Colonic mucosa (tissue), 4 donors: ENCODE measurements at regions not wholly inside any gene's neighbourhood (a gene's known extent, or its start where the extent isn't known, plus 50 kb on each side); places are given as distances from the start of the nearest gene placed in this dataset.
"Not testable (repeated sequence)": the region's sequence is repeated elsewhere in the genome, so short reads cannot be mapped to it uniquely, and the experiment has no call there.

Experiments used
- DNase-seq: peaks from one replicate; pipeline ENCODE4 v3.0.0-alpha.2; 2020
- H3K27ac ChIP-seq: fragments of 200-600 bp; one replicate; pipeline ENCODE4 v1.8.0; 2021
- H3K27me3 ChIP-seq: fragments of 200-600 bp; one replicate; pipeline ENCODE4 v1.8.0; 2021
- H3K36me3 ChIP-seq: fragments of 200-600 bp; one replicate; pipeline ENCODE4 v1.8.0; 2021
- H3K4me1 ChIP-seq: fragments of 200-600 bp; one replicate; pipeline ENCODE4 v1.8.0; 2021; ENCODE audit warnings: mild to moderate bottlenecking
- H3K4me3 ChIP-seq: fragments of 200-600 bp; one replicate; pipeline ENCODE4 v1.8.0; 2021
- H3K9ac ChIP-seq, 2 donors: one replicate each; pipeline ENCODE4 v1.7.0; 2013; ENCODE audit warnings: control low read depth in 2 of 2, low read depth in 2 of 2, low read length in 2 of 2
- H3K9me3 ChIP-seq: fragments of 200-600 bp; one replicate; pipeline ENCODE4 v1.8.0; 2021
- CTCF ChIP-seq: fragments of 200-600 bp; IDR thresholded peaks from one replicate; pipeline ENCODE4 v1.8.0; 2022; ENCODE audit warnings: antibody characterized with exemption, mild to moderate bottlenecking
- intact Hi-C: fragments of 100-400 bp; cut with DNase I; formaldehyde crosslinking; loops from one replicate; pipeline ENCODE4 v1.14.1; 2022
- donor health status: healthy.
- donor health status: DM: no; HTN: no; CAD: no.
- donor health status: DM: no; HTN: no; CAD: no.

DNA sequence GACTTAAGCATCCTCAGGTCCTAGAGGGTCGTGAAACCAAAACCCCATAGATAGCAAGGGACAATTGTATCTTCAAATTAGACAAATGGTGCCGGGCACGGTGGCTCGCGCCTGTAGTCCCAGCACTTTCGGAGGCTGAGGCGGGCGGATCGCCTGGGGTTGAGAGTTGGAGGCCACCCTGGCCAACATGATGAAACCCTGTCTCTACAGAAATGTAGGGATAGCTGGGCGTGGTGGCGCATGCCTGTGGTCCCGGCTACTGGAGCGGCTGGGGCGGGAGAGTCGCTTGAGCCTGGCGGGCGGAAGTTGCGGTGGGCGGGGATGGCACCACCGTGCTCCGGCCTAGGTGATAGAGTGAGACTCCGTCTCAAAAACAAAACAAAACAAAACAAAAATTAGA is 780.6 kb downstream of the BRINP3 start:
- TF ChIP-seq CTCF: no peak
- H3K27ac ChIP-seq: no peak overlapping the region
- H3K4me3 ChIP-seq: no peak overlapping the region
- no peak for DNase-seq
- no peaks in the 10 kb centered on the region for H3K9me3 ChIP-seq
- no peaks in the 10 kb centered on the region for H3K36me3 ChIP-seq
- H3K27me3 ChIP-seq: no peaks in the 10 kb centered on the region
- intact Hi-C loops: no loop called here
- no peaks in the 10 kb centered on the region for H3K4me1 ChIP-seq
- H3K9ac ChIP-seq: no peak overlapping the region

DNA sequence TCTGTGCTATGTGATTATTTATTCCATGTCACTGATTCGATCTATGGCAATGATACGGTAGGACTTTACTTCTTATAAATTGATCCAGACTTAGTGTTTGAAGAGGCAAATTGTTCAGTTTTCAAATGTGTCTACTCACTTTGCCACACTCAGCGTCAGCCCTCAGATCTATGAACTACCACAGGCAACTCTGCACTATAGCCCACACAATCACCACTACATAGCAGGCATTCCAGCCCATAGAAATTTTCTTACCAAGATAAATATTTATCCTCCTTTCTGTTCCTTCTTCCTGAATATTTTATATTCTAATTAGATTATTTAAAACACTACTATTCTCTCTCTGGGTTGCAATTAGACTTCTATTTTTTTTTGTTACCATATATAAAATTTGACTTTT is 776.1 kb downstream of the BRINP3 start:
- no peaks in the 10 kb centered on the region for H3K4me1 ChIP-seq
- H3K9ac ChIP-seq: no peak overlapping the region
- no peak overlapping the region for H3K27ac ChIP-seq
- no peaks in the 10 kb centered on the region for H3K36me3 ChIP-seq
- no peak for TF ChIP-seq CTCF
- no peaks in the 10 kb centered on the region for H3K27me3 ChIP-seq
- no peaks in the 10 kb centered on the region for H3K9me3 ChIP-seq
- DNase-seq: no peak
- intact Hi-C loops: no loop called here
- H3K4me3 ChIP-seq: no peak overlapping the region

DNA sequence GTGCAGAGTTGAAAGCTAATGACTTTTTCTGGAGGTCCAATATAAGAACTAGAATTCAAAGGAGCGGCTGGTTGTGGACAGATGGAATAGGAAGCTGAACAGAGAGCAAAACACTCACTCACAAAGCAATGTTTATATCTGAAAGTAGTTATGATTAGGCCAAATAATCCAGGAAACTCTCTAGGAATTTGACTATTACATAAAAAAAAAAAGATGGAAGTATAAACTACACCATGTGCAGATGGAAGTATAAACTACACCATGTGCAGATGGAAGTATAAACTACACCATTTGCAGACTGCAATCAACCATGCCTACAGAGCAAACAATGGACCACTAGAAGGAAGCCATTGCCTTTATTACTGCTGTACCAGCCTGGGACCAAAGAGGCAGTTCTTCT is 771.1 kb downstream of the BRINP3 start:
- H3K27ac ChIP-seq: no peak overlapping the region
- H3K27me3 ChIP-seq: no peaks in the 10 kb centered on the region
- no peaks in the 10 kb centered on the region for H3K36me3 ChIP-seq
- H3K4me1 ChIP-seq: no peaks in the 10 kb centered on the region
- DNase-seq: no peak
- H3K9me3 ChIP-seq: no peaks in the 10 kb centered on the region
- no peak overlapping the region for H3K4me3 ChIP-seq
- intact Hi-C loops: no loop called here
- no peak overlapping the region for H3K9ac ChIP-seq
- TF ChIP-seq CTCF: no peak

DNA sequence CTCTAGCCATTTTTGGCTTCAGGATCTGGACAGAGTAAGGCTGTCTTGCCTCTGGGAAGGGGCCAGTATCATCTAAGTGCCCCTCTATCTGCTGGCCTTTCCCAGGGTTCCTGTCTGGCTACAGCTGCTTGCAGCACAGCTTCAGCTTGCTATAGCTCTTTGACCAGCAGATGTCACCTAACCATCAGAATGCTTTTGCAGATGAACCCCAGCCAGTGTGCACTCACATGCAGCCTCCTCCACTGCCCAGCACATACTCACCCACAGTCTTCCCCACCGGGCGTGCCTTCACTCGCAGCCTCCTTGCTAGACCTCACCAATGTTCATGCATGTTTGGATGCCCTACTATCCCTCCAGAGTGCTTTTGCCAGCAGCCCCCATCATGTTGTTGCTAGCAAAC is 769.0 kb downstream of the BRINP3 start:
- no peak for TF ChIP-seq CTCF
- DNase-seq: no peak

GRCh38 chr1:189718147-189718795 is 759.4 kb downstream of the BRINP3 start:
- intact Hi-C loops, DNase-seq, H3K9me3 ChIP-seq, H3K36me3 ChIP-seq, H3K4me3 ChIP-seq, H3K4me1 ChIP-seq, H3K9ac ChIP-seq, H3K27ac ChIP-seq, H3K27me3 ChIP-seq: not testable (repeated sequence)

More for the DNA sequence above, 769.0 kb downstream of the BRINP3 start:
- Histone ChIP-seq H3K9ac (no peak overlapping the region), H3K27ac (no peak overlapping the region), H3K36me3 (no peaks in the 10 kb centered on the region), H3K4me1 (no peaks in the 10 kb centered on the region), H3K4me3 (no peak overlapping the region), H3K27me3 (no peaks in the 10 kb centered on the region), H3K9me3 (no peaks in the 10 kb centered on the region)
- intact Hi-C loops: no loop called here

DNA sequence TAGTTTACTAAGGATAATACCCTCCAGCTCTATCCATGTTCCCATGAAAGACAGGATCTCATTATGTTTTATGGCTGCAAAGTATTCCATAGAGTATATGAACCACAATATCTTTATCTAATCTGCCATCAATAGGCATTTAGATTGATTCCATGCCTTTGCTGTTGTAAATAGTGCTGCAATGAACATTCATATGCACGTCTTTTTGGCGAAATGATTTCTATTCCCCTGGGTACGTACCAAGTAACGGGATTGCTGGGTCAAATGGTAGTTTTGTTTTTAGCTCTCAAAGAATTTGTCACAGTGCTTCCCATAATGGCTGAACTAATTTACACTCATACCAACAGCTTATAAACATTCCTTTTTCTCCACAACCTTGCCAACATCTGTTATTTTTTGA is 750.9 kb downstream of the BRINP3 start:
- no peak overlapping the region for H3K9ac ChIP-seq
- H3K9me3 ChIP-seq: no peaks in the 10 kb centered on the region
- H3K4me1 ChIP-seq: no peaks in the 10 kb centered on the region
- no peak for TF ChIP-seq CTCF
- no peaks in the 10 kb centered on the region for H3K36me3 ChIP-seq
- H3K4me3 ChIP-seq: no peak overlapping the region
- no peak overlapping the region for H3K27ac ChIP-seq
- intact Hi-C loops: no loop called here
- DNase-seq: no peak
- H3K27me3 ChIP-seq: no peaks in the 10 kb centered on the region
